Kidney (tissue), 13 donors: ENCODE measurements at regions not wholly inside any gene's neighbourhood (a gene's known extent, or its start where the extent isn't known, plus 50 kb on each side); places are given as distances from the start of the nearest gene placed in this dataset.

Experiments
- DNase-seq, 5 donors: peaks; one replicate each; pipeline ENCODE4 v3.0.0-alpha.2; 2013 to 2020
- FAIRE-seq: peaks from 2 replicates; lab custom pipeline; 2012; peaks lifted over from hg19 to GRCh38; lab: Jason Lieb, UNC
- H3K27ac ChIP-seq, 2 donors: one replicate each; pipeline ENCODE4 v1.7.0; 2013; ENCODE audit warnings: low read depth in 2 of 2, low read length in 2 of 2, inconsistent platforms in 1 of 2
- H3K27me3 ChIP-seq: one replicate; pipeline ENCODE4 v1.7.1; 2013; ENCODE audit warnings: low read length, inconsistent platforms; ENCODE audit not compliant: control insufficient read depth, insufficient read depth
- H3K36me3 ChIP-seq, 3 donors: one replicate each; pipeline versions ENCODE4 v1.7.0 to v1.7.1; 2013; ENCODE audit warnings: low read length in 3 of 3, control low read depth in 1 of 3, inconsistent platforms in 1 of 3; ENCODE audit not compliant: insufficient read depth in 3 of 3, control insufficient read depth in 2 of 3
- H3K4me1 ChIP-seq, 3 donors: one replicate each; pipeline versions ENCODE4 v1.7.0 to v1.7.1; 2013; ENCODE audit warnings: low read length in 3 of 3, inconsistent platforms in 1 of 3, low read depth in 1 of 3; ENCODE audit not compliant: control insufficient read depth in 2 of 3, insufficient read depth in 2 of 3
- H3K4me3 ChIP-seq, 3 donors: one replicate each; pipeline versions ENCODE4 v1.7.0 to v1.8.1; 2013; ENCODE audit warnings: low read length in 3 of 3, control low read depth in 1 of 3, inconsistent platforms in 1 of 3
- H3K9ac ChIP-seq, 3 donors: one replicate each; pipeline versions ENCODE4 v1.7.0 to v1.7.1; 2013; ENCODE audit warnings: low read length in 3 of 3, control low read depth in 1 of 3, inconsistent platforms in 1 of 3
- H3K9me3 ChIP-seq, 3 donors: one replicate each; pipeline versions ENCODE4 v1.7.0 to v1.7.1; 2013; ENCODE audit warnings: low read length in 3 of 3, control low read depth in 1 of 3, inconsistent platforms in 1 of 3; ENCODE audit not compliant: control insufficient read depth in 2 of 3, insufficient read depth in 1 of 3
- CTCF ChIP-seq: IDR thresholded peaks from 3 replicates; pipeline ENCODE4 v1.5.1; 2012; ENCODE audit warnings: mild to moderate bottlenecking, moderate library complexity, borderline replicate concordance; ENCODE audit not compliant: insufficient read depth; ENCODE audit errors: extremely low read depth
- intact Hi-C: fragments of 100-400 bp; cut with DNase I; formaldehyde crosslinking; loops from one replicate; pipeline ENCODE4 v1.11.1; 2022
- donor health status: control.
- donor health status: control.
- donor health status: control.
- donor health status: control.
- donor health status: control.
- donor health status: DM: yes; HTN: yes; CAD: no.
- donor health status: Normal renal cell carcinoma (clear cell type).

DNA sequence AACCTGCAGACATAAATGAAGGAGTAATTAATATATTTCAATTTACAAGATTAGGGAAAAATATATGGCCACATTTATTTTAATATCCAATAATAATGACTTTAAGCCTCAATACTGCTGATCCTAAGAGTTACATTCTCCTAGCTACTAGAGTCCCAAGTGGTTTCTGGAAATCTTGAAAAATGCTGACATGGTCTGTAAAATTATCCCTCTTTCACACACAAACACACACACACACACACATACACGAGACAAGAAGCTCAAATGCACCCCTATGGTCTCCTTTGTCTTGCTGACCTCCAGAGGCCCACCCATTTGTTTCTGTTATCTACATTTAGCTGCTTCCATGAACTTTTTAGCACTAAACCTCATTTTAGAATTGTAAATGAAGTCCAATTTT lies 53.0 kb upstream of the USP15 start:
- Histone ChIP-seq H3K4me3 (no peak overlapping the region), H3K9ac (no peak overlapping the region), H3K27me3 (no peaks in the 10 kb centered on the region), H3K36me3 (no peaks in the 10 kb centered on the region), H3K27ac (no peak overlapping the region), H3K4me1 (no peaks in the 10 kb centered on the region), H3K9me3 (peaks cover 0 to 2% (median 0%) of the 10 kb centered on the region in 3 donors)
- no peak for TF ChIP-seq CTCF
- FAIRE-seq (no peak), DNase-seq (no peak)
- intact Hi-C loops: no loop called here
